Esophagus muscularis mucosa (tissue), 4 donors: ENCODE measurements at regions not wholly inside any gene's neighbourhood (a gene's known extent, or its start where the extent isn't known, plus 50 kb on each side); places are given as distances from the start of the nearest gene placed in this dataset.
A peak's percentile ranks its signal among the peaks of the same experiment; 100 is the strongest.

Source experiments
- DNase-seq: peaks from one replicate; pipeline ENCODE4 v3.0.0-alpha.2; 2017; ENCODE audit errors: extremely low spot score
- H3K27ac ChIP-seq, 4 donors: fragments of 200-600 bp; sonication (generic); replicated peaks in 1 of 4; 1 replicate in 3 of 4; 2 replicates in 1 of 4; pipeline ENCODE4 v1.5.1; 2016 to 2019; ENCODE audit warnings: mild to moderate bottlenecking in 1 of 4
- H3K27me3 ChIP-seq, 4 donors: fragments of 200-600 bp; sonication (generic); one replicate each; pipeline versions ENCODE4 v1.5.1 to v1.6.0; 2016 to 2019
- H3K36me3 ChIP-seq, 4 donors: fragments of 200-600 bp; sonication (generic); one replicate each; pipeline ENCODE4 v1.5.1; 2016 to 2019
- H3K4me1 ChIP-seq, 4 donors: fragments of 200-600 bp; sonication (generic); one replicate each; pipeline ENCODE4 v1.5.1; 2016 to 2019
- H3K4me3 ChIP-seq, 4 donors: fragments of 200-600 bp; sonication (generic); 1 replicate in 2 of 4; 2 replicates in 2 of 4; pipeline ENCODE4 v1.5.1; 2016 to 2019; ENCODE audit warnings: mild to moderate bottlenecking in 4 of 4, moderate library complexity in 1 of 4
- H3K9me3 ChIP-seq, 4 donors: fragments of 200-600 bp; sonication (generic); 1 replicate in 3 of 4; 2 replicates in 1 of 4; pipeline ENCODE4 v1.5.1; 2016 to 2019
- CTCF ChIP-seq, 3 experiments: fragments of 200-600 bp in 2 of 3; fragments of 450-650 bp in 1 of 3; sonication (generic) in 2 of 3; IDR thresholded peaks; one replicate each; pipeline ENCODE4 v1.5.1; 2017 to 2019; ENCODE audit warnings: antibody characterized with exemption in 3 of 3, mild to moderate bottlenecking in 2 of 3, moderate library complexity in 1 of 3
- EP300 ChIP-seq: sonication (generic); formaldehyde crosslinking; IDR thresholded peaks from one replicate; pipeline ENCODE4 v1.6.1; 2017; ENCODE audit warnings: antibody characterized with exemption
- POLR2A ChIP-seq: fragments of 450-650 bp; IDR thresholded peaks from one replicate; pipeline ENCODE4 v1.6.1; 2017; ENCODE audit warnings: antibody characterized with exemption, moderate library complexity, mild to moderate bottlenecking, low read depth
- POLR2AphosphoS5 ChIP-seq, 2 donors: sonication (generic); formaldehyde crosslinking; IDR thresholded peaks; one replicate each; pipeline ENCODE4 v1.6.1; 2017; ENCODE audit warnings: antibody characterized with exemption in 2 of 2
- WGBS: methylation state at CpG from one replicate; pipeline ENCODE4 v1.1.5; 2018; 5-methylcytosine and 5-hydroxymethylcytosine counted together
- intact Hi-C: fragments of 100-400 bp; cut with DNase I; formaldehyde crosslinking; loops from one replicate; pipeline ENCODE4 v1.15.1; 2023
- small RNA-seq, 3 donors: library from RNA; depleted of rRNA; stranded (forward); fragments of <200 nt; gene quantifications; one replicate each; pipeline ENCODE3, GENCODE V24; 2016

GRCh38 chr9:4356306-4356705 lies 56.4 kb upstream of the GLIS3 start:
- Histone ChIP-seq H3K4me1 (no peaks in the 10 kb centered on the region), H3K27ac (no peak overlapping the region), H3K4me3 (no peak overlapping the region), H3K9me3 (no peaks in the 10 kb centered on the region), H3K36me3 (no peaks in the 10 kb centered on the region), H3K27me3 (no peaks in the 10 kb centered on the region)
- no peak for DNase-seq
- WGBS: 54% methylated on average over 2 of the region's 2 CpGs
- TF ChIP-seq CTCF (IDR thresholded peaks at IDR 0.05): no peak
- no peak for TF ChIP-seq EP300
- no peak for TF ChIP-seq POLR2A
- TF ChIP-seq POLR2AphosphoS5 (IDR thresholded peaks at IDR 0.05): no peak
- intact Hi-C loops: no loop called here

GRCh38 chr9:4353236-4353635 lies 53.4 kb upstream of the GLIS3 start:
- TF ChIP-seq POLR2AphosphoS5 (IDR thresholded peaks at IDR 0.05) (no peak), EP300 (no peak), CTCF (IDR thresholded peaks at IDR 0.05) (no peak), POLR2A (no peak)
- DNase-seq: peak; percentile 66
- no peaks in the 10 kb centered on the region for H3K4me1 ChIP-seq
- H3K36me3 ChIP-seq: no peaks in the 10 kb centered on the region
- no peak overlapping the region for H3K27ac ChIP-seq
- no peaks in the 10 kb centered on the region for H3K9me3 ChIP-seq
- intact Hi-C loops: no loop called here
- 86% methylated on average over 3 of the region's 3 CpGs for WGBS
- H3K4me3 ChIP-seq: no peak overlapping the region
- H3K27me3 ChIP-seq: no peaks in the 10 kb centered on the region

- DNase-seq: peak; percentile 85
- Histone ChIP-seq H3K9me3 (no peaks in the 10 kb centered on the region), H3K27me3 (no peaks in the 10 kb centered on the region), H3K4me3 (no peak overlapping the region), H3K36me3 (no peaks in the 10 kb centered on the region), H3K4me1 (no peaks in the 10 kb centered on the region), H3K27ac (no peak overlapping the region)
- intact Hi-C loops: no loop called here
- 86% methylated on average over 9 of the region's 9 CpGs for WGBS
- TF ChIP-seq CTCF (IDR thresholded peaks at IDR 0.05) (no peak), EP300 (no peak), POLR2A (no peak), POLR2AphosphoS5 (IDR thresholded peaks at IDR 0.05) (no peak)
These were observed 50.0 kb upstream of the GLIS3 start for GRCh38 chr9:4349816-4350418.

Small RNA genes in the stretch of these regions (small RNA-seq; reads per million reads assigned to genes)
- gene RNU6-694P: 0 reads per million in 3 donors
